GM12878 (cell line): ENCODE measurements at regions not wholly inside any gene's neighbourhood (a gene's known extent, or its start where the extent isn't known, plus 50 kb on each side); places are given as distances from the start of the nearest gene placed in this dataset.
"Not testable (repeated sequence)": the region's sequence is repeated elsewhere in the genome, so short reads cannot be mapped to it uniquely, and the experiment has no call there.

Experiments used
- ATAC-seq: fragments of 200-7000 bp; cut with Tn5 transposase; 3 replicates; pipeline ENCODE4 v1.9.1; 2020; ENCODE audit warnings: mild to moderate bottlenecking, moderate library complexity
- BruUV-seq: library from RNA; stranded (reverse); fragments of 400-500 nt; replicated peaks from 2 replicates; lab custom pipeline; 2021; lab: Mats Ljungman, UMichigan
- CTCF ChIA-PET: fragments of 300-600 bp; sonication (Branson Sonifier 250); formaldehyde crosslinking; extraction: SDS; loops from one replicate; lab custom pipeline; 2021; ENCODE audit warnings: inconsistent platforms; lab: Yijun Ruan, JAX
- POLR2A ChIA-PET: fragments of 350-600 bp; formaldehyde crosslinking; extraction: SDS; loops from one replicate; lab custom pipeline; 2021; ENCODE audit warnings: inconsistent platforms; lab: Charles Lee
- RAD21 ChIA-PET: fragments of 300-600 bp; sonication (Branson Sonifier 250); formaldehyde crosslinking; loops from one replicate; lab custom pipeline; 2023; ENCODE audit warnings: antibody characterized with exemption; ENCODE audit not compliant: unreplicated experiment; lab: Charles Lee
- SMC1A ChIA-PET: fragments of 300-600 bp; sonication (Branson Sonifier 250); formaldehyde crosslinking; loops from one replicate; lab custom pipeline; 2023; ENCODE audit not compliant: unreplicated experiment, uncharacterized antibody; lab: Charles Lee
- DNase-seq: peaks from one replicate; pipeline ENCODE4 v3.0.0-alpha.2; 2011; ENCODE audit warnings: low read depth, low spot score
- FAIRE-seq: peaks from 3 replicates; lab custom pipeline; 2011; peaks lifted over from hg19 to GRCh38; lab: Jason Lieb, UNC
- H2AFZ ChIP-seq: 2 replicates; pipeline ENCODE4 v1.6.0; 2011; ENCODE audit warnings: low read depth, low read length, control low read depth; ENCODE audit not compliant: control insufficient read depth
- H3K27ac ChIP-seq: 2 replicates; pipeline ENCODE4 v1.5.1; 2011; ENCODE audit warnings: control low read depth; ENCODE audit not compliant: control insufficient read depth, insufficient read depth
- H3K27me3 ChIP-seq, 2 experiments: replicated peaks in 1 of 2; 2 replicates each; pipeline versions ENCODE4 v1.6.0 to v1.6.1; 2011; ENCODE audit warnings: low read length in 1 of 2; ENCODE audit not compliant: control insufficient read depth in 2 of 2, insufficient read depth in 2 of 2
- H3K36me3 ChIP-seq, 2 experiments: 2 replicates each; pipeline ENCODE4 v1.5.1; 2011; ENCODE audit warnings: low read length in 1 of 2; ENCODE audit not compliant: control insufficient read depth in 2 of 2, insufficient read depth in 2 of 2
- H3K4me1 ChIP-seq: 2 replicates; pipeline ENCODE4 v1.6.1; 2011; ENCODE audit warnings: mild to moderate bottlenecking, low read length, moderate library complexity, mixed read lengths; ENCODE audit not compliant: control insufficient read depth, insufficient read depth
- H3K4me2 ChIP-seq: 2 replicates; pipeline ENCODE4 v1.6.0; 2011; ENCODE audit warnings: control low read depth; ENCODE audit not compliant: control insufficient read depth, insufficient read depth
- H3K4me3 ChIP-seq: fragments of 200-600 bp; sonication (generic); 2 replicates; pipeline ENCODE4 v1.5.1; 2016
- H3K79me2 ChIP-seq: 2 replicates; pipeline ENCODE4 v1.6.0; 2011; ENCODE audit warnings: low read length; ENCODE audit not compliant: control insufficient read depth, insufficient read depth
- H3K9ac ChIP-seq: 2 replicates; pipeline ENCODE4 v1.8.0; 2011; ENCODE audit warnings: low read length, control low read depth, mixed read lengths; ENCODE audit not compliant: control insufficient read depth, insufficient read depth
- H3K9me3 ChIP-seq: replicated peaks from 3 replicates; pipeline ENCODE4 v1.5.1; 2011; ENCODE audit warnings: mild to moderate bottlenecking, low read length; ENCODE audit not compliant: control insufficient read depth, insufficient read depth
- H4K20me1 ChIP-seq: 2 replicates; pipeline ENCODE4 v1.6.0; 2011; ENCODE audit not compliant: control insufficient read depth, insufficient read depth
- CTCF ChIP-seq, 3 experiments: IDR thresholded peaks in 2 of 3; conservative IDR thresholded peaks in 1 of 3; 2 replicates each; pipeline ENCODE4 v1.5.1; 2011; ENCODE audit warnings: low read depth in 3 of 3, low read length in 3 of 3, mild to moderate bottlenecking in 3 of 3, control low read depth in 2 of 3, moderate library complexity in 2 of 3, inconsistent platforms in 1 of 3, mixed read lengths in 1 of 3; ENCODE audit not compliant: control insufficient read depth in 2 of 3, insufficient read depth in 1 of 3; ENCODE audit errors: extremely low read depth in 1 of 3
- POU2F2 ChIP-seq: IDR thresholded peaks from 3 replicates; pipeline ENCODE4 v1.6.1; 2011; ENCODE audit warnings: low read depth, mild to moderate bottlenecking, low read length, borderline replicate concordance
- RAD21 ChIP-seq: IDR thresholded peaks from 2 replicates; pipeline ENCODE4 v1.6.1; 2011; ENCODE audit warnings: mild to moderate bottlenecking, low read depth, low read length, moderate library complexity; ENCODE audit not compliant: insufficient read depth
- SMC3 ChIP-seq: IDR thresholded peaks from 2 replicates; pipeline ENCODE4 v1.6.1; 2011; ENCODE audit warnings: low read length, improper control_type of control experiment, borderline replicate concordance
- WGBS: methylation state at CpG from one replicate; pipeline ENCODE4 v1.1.6; 2016; ENCODE audit warnings: low lambda C conversion rate; ENCODE audit not compliant: insufficient replicate concordance, insufficient coverage; ENCODE audit errors: missing lambda C conversion rate; 5-methylcytosine and 5-hydroxymethylcytosine counted together
- in situ Hi-C: fragments of 300-500 bp; cut with MboI; formaldehyde crosslinking; loops from 9 replicates; pipeline ENCODE4 v1.14.3; 2018; ENCODE audit warnings: mixed read lengths
- intact Hi-C: fragments of 100-400 bp; cut with micrococcal nuclease; formaldehyde crosslinking; loops from one replicate; pipeline ENCODE4 v1.14.2; 2022; ENCODE audit not compliant: unreplicated experiment

GRCh38 chr10:45235260-45235769 lies 80.1 kb downstream of the OR13A1 start:
- ChIA-PET CTCF (interaction anchor here (0.6 to 3.4 kb wide), 21 partner anchors 8 to 839 kb away, joined by 3 to 23 read pairs (median 4); partner anchors contain the start of genes NCOA4 and ZFAND4), POLR2A (interaction anchor here (0.6 kb wide), 1 partner anchor 1931 kb away, joined by 6 read pairs; no protein-coding TSS in a partner anchor), RAD21 (interaction anchor here (0.7 to 1.9 kb wide), 10 partner anchors 15 to 792 kb away, joined by 3 to 13 read pairs (median 4); no protein-coding TSS in a partner anchor), SMC1A (interaction anchor here (0.6 to 1.7 kb wide), 13 partner anchors 9 to 1018 kb away, joined by 3 to 10 read pairs (median 5); no protein-coding TSS in a partner anchor)
- H3K4me2 ChIP-seq, H3K4me1 ChIP-seq, H3K4me3 ChIP-seq, H3K27ac ChIP-seq, H4K20me1 ChIP-seq, H3K36me3 ChIP-seq, H3K79me2 ChIP-seq, BruUV-seq, H3K9me3 ChIP-seq, H3K9ac ChIP-seq, H3K27me3 ChIP-seq, H2AFZ ChIP-seq: not testable (repeated sequence)
- DNase-seq, result peak; percentile 49
- WGBS, result 45% methylated on average over 13 of the region's 13 CpGs
- FAIRE-seq, result peak; percentile 100
- TF ChIP-seq POU2F2 (0 out of 3 replicates have a peak, but pooled peaks have one; percentile 25), SMC3 (peak; percentile 67), CTCF (IDR thresholded peaks at IDR 0.05 in 2 of 3, conservative IDR thresholded peaks at IDR 0.05 in 1 of 3; ENCODE audit: control insufficient read depth in 2 of 3, extremely low read depth in 1 of 3, insufficient read depth in 1 of 3, low read depth in 3 of 3, low read length in 3 of 3) (peak; percentile 47 to 69 (median 47); a peak in 3 of 6 replicates), RAD21 (peak; percentile 85)
- intact Hi-C loops, result loop anchor here (2.0 to 10.0 kb wide), 4 partner anchors 227 to 1019 kb away; no protein-coding TSS in a partner anchor
- in situ Hi-C loops, result loop anchor here (5.0 kb wide), 1 partner anchor 792 kb away; no protein-coding TSS in a partner anchor
- ATAC-seq, result peak; percentile 85
